HG02840 (cell line): ENCODE measurements at regions not wholly inside any gene's neighbourhood (a gene's known extent, or its start where the extent isn't known, plus 50 kb on each side); places are given as distances from the start of the nearest gene placed in this dataset.

Experiments used
- ATAC-seq: cut with Tn5 transposase; IDR thresholded peaks from one replicate; pipeline ENCODE4 v1.9.1; 2021; ENCODE audit warnings: mild to moderate bottlenecking, moderate library complexity, moderate number of reproducible peaks; ENCODE audit not compliant: unreplicated experiment, low FRiP score

DNA sequence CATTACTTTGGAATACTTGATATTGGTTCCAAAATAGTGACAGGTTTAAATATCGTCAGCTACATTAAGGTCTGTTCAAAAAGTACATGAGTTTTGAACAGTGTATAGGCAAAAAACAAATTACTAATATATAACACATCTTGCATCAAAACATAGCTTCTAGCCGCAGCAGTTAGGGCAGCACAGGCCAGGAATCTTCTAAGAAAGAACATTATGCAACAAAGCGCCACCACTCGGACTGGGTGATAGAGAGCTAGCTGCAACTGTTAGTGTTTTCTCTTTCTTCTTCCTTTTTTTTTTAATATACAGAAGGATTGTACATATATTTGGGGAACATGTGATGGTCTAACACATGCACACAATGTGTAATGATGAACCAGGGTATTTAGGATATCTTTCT is 504.5 kb downstream of the NR2F1-AS1 start:
- ATAC-seq: no peak

DNA sequence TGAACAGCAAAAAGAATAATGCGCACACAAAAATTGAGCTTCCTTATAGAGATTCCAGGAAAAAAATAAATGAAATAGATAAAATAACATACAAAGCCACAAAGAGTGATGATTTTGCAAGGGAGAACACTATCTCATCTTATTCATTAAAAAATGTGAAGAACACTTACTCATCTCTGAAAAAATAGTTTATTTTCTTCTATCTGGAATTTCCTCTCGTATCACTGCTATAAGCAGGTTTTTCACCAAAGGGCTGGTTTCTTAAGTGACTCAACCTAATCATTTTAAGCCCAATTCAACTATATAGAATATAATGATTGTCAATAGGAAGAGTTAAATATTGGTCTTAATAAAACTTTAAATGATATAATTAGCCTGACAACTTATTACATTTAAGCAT is 504.9 kb downstream of the NR2F1-AS1 start:
- ATAC-seq: no peak

DNA sequence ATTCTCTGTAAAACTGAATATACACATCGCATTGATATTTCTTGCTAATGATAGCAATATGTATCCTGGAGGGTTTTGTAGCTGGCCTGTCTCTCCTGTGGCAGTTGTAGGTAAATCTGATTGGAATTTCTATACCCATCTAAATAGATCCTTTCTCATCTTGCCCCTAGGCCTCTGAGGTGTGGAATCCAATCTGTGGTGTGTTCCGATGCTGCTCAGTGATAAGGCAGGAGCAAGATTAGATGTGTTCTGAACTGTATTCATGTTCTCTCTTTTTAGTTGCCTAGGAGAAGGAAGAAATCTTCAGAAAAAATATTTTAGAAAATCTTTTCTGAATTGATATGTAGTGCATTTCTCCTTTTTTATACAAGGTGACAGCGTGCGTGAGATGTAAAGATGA is 507.5 kb downstream of the NR2F1-AS1 start:
- ATAC-seq: no peak

DNA sequence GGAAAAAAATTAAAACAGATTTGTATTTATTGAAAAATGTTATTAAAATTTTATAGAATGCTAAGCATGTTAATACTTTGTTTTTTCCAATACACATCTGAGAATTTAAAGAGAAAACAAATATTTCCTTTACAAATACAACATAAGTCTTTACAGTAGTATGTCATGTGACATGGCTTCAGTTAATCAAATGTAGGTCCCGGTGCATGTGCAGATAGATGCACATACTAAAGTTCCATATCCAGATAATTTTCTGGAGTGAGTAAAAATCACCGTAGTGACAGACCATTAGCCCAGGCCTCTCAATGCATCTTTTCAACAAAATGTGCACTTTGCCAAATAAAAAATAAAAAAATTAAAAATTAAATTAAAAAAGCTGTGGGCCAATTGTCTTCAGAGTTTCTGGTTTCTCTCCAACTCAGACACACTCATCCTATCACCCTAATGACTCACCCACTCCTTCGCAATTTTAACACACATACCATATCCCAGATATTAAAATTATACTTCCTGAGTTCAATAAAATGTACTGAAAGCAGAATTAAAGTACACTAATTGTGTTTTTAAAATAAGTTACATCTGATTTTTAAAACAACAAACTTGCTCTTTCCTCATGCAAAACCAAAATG is 508.1 kb downstream of the NR2F1-AS1 start:
- no peak for ATAC-seq

DNA sequence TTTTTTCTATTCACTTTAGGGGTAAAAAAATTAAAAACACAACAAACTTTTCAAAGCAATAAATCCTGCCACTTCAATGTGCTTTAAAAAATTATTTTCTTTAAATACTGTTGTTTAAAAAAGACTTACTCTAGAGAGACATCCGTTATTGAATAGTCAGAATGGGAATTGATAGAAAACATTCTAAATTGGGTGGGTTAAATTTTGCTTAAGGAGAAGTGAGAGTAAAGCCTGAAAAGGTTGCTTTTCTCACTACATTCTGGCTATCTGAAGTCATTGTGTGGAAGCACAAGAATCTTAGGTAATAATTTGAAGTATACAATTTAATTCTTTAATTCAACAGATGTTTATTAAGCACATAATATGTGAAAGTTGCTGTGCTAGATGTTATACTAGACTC is 509.3 kb downstream of the NR2F1-AS1 start:
- no peak for ATAC-seq

DNA sequence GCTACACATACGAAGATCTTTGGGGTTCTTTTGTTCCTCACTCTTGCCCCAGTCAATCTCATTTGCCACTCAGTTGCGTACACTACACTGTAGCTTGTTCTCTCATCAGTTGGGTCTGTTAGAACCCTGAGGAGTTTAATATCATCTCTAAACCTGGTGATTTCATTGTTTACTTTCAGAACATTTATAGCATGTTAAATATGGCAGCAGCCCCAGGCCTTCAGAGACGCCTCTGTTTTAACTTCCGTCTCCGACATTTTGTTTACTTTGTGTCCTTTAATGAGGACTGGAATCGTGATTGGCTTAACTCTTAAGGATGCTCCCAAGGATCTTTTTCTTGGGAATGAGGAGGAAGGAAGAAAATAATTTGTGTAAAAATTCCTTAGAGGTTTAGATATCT is 510.1 kb downstream of the NR2F1-AS1 start:
- ATAC-seq: no peak

DNA sequence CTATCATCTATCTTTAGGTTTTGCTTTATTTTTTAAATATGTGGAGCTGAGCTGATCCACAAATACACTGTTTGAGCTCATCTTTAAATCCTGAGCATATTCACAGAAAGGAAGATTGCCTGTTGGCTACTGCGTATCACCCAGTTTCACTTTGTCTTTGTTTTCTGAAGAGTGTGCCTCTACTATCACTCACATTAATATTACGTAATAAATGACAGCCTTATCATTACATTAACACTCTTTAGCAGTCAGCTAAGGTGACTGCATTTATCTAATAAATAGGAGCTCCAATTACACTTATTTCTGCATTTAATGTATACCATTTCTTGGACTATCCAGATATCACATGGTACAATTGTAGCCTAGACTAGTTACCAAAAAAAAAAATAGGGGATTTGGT is 511.7 kb downstream of the NR2F1-AS1 start:
- ATAC-seq: no peak

DNA sequence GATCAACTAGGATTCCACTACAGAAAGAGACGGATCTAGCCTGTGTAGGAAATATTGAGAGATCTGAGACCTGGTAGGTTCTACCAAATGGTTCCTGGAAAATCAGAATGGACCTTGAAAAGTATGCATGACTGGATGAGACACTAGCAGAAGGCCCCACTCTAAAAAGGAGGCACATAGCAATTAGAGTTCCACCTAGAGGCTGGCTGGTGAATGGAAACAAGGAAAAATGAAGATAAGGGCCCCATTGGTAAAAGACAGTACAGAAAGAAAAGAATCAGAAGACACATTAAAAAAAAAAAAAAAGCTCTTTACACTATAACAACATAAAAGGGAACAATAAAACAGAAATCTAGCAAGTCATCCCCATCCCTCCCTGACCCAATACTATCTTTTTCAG is 518.5 kb downstream of the NR2F1-AS1 start:
- ATAC-seq: no peak

DNA sequence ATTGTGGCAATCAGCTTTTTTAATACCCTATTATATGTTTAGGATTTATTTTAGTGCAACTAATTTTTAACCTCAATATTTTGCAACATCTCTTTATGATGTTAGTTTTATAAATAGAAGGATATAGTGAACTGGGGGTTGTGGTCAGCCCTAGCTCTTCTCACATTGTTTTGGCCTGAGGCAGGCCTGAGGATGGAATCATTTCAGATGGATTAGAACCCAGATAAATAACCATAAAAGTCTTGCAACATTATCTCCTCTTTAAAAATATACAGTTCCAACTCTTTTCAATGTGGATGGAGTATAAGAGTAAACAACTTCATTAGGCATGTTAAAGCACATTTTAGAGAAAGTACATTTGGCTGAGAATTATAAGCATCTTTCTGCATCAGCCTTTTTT is 522.7 kb downstream of the NR2F1-AS1 start:
- ATAC-seq: no peak

DNA sequence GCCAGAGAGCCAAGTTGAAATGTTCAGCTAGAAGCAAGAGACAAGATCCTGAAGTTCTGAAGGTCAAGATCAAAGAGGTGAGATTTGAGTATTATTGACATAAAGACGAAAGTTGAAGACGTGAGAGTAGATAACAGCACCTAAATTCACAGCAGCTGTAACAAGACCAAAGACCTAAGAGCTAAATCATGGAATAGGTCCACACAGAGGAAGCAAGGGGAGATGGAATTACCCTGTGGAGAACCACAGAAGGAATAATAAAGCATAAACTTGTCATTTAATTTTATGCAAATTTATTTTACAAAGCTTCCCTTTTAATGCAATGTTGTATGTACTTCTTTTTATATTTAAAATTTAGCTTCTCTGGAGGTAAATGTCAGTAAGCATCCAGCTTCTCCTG is 523.7 kb downstream of the NR2F1-AS1 start:
- no peak for ATAC-seq

DNA sequence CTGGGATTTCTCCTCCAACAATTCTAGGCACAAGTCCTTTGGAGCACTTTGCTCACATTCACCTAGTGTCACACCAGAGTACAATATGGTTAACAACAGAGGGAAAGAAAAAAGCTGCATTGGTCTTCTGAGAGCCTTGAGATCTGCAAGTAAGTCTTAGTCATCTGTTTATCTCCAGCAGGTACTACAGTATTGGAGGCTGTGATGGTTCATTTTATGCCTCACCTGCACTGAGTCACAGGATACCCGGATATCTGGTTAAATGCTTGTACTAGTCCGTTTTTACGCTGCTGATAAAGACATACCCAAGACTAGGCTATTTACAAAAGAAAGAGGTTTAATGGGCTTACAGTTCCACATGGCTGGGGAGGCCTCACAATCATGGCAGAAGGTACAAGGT is 525.0 kb downstream of the NR2F1-AS1 start:
- ATAC-seq: no peak

DNA sequence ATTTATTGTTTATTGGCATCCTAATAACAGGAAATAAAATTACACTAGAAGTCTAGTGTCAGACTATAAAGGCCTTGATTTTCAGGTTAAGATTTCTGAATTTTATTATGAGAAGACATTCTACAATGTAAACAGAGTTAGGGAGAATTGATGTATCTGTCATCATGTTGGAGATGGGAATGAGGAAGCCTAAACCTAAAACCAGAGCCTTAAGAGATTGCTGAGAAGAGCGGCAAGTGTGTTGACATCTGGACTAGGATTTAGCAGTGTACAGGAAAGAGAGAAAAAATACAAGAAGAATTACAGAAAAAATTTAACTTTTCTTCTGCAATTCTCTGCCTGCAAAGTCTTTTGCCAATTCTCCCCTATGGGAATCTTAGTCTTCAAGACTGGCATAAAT is 525.5 kb downstream of the NR2F1-AS1 start:
- ATAC-seq: no peak

DNA sequence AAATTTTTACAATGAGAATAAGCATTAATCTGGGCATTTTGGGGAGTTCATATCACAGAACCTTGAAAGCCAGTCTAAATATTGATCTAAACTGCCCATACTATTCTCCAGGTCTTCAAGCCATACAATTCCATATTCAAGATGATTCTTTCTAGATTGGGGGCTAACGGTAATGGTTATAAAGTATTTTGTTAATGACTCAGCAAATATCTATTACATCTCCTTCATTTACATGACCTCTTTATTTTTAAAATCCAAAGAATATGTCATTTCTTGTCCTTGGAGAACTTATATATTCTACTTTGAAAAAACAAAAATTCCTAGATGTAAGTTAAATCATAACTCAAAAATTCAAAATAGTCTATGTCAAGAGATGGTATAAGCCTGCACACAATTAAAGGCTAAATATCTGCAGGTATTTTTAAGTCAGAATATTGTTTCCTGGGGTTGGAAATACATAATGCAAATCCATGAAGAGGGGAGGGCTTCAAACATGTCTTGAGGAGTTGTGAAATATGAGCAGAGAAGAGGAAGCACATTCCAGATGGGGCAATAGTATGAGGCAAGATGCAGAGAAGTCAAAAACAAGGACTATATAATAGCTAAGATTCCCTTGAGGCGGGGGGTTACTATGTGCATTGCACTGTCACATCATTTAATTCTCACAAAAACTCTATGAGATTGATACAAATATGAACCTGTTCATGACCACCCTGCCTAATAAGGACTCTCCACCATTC is 526.4 kb downstream of the NR2F1-AS1 start:
- ATAC-seq: no peak

DNA sequence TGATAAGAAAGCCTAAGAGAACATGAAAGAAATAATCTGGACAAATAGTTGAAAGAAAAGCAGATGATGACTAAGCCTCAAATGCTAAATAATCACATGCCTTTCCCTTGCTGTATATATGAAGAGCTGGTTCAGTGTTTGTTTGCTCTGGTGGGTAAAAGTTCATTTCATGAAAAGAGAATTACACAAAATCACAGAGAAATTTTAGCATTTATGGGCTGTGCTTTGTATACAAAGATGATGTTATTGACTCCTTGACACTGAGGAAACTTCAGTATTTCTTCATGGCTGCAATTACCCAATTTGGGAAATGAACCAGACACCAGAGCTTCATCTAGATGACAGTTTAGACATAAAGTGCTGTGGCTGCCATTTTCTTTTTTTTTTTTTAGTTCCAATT is 527.2 kb downstream of the NR2F1-AS1 start:
- ATAC-seq: no peak

DNA sequence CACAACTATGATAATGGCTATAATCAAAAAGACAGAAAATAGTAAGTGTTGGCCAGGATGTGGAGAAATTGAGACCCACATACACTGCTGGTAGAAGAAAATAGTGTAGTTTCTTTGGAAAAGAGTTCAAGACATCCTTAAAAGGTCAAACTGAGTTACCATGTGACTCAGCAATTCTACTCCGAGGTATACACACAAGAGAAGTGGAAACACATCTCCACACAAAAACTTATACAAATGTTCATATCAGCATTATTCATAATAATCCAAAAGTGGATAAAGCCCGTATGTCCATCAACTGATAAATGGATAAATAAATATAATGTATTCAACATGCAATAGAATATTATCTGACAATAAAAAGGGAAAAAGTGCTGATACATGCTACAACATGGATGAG is 532.2 kb downstream of the NR2F1-AS1 start:
- ATAC-seq: no peak

DNA sequence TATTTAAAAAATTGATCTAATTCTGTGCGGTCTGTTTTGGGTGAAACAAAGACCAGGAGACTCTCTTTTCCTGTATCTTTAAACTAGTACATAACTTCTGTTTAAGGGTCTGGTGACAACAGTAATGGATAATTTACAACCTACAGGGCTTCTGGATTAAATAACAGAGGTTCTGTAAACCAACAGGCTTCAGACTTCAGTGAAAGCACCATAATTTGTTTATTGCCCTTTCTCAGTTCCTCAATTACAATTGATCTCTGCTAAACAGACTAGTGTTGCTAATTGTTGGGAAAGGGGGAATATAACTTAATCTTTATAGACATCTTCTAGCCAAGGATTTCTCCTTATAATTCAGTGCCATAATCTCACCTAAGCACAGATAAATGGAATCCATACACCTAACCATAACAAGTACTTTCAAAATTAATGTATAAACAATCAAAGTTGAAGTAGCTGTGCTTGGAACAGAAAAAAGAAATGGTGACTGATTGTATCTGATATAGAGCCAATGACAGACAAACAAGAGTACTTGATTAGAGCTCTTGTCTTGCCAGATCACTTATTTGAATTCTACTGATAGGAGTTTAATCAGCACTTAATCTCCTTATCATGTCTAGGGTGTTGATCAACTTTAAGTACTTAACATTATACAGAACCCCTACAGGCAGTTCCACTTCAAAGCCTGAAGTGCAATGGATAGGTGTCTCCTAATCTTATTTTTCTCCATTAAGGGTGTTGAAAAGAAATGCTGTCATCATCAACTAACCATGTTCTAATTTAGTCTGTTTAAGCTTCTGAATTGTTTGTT is 536.0 kb downstream of the NR2F1-AS1 start:
- no peak for ATAC-seq

DNA sequence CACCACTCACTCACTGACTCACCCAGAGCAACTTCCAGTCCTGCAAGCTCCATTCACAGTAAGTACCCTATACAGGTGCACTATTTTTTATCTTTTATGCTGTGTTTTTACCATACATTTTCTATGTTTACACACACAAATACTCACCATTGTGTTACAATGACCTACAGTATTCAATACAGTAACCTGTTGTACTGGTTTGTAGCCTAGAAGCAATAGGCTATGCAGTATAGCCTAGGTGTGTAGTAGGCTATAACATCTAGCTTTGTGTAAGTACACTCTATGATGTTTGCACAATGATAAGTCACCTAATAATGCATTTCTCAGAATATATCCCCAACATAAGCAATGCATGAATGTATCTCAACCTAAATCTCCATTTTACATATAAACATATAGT is 541.1 kb downstream of the NR2F1-AS1 start:
- ATAC-seq: no peak

DNA sequence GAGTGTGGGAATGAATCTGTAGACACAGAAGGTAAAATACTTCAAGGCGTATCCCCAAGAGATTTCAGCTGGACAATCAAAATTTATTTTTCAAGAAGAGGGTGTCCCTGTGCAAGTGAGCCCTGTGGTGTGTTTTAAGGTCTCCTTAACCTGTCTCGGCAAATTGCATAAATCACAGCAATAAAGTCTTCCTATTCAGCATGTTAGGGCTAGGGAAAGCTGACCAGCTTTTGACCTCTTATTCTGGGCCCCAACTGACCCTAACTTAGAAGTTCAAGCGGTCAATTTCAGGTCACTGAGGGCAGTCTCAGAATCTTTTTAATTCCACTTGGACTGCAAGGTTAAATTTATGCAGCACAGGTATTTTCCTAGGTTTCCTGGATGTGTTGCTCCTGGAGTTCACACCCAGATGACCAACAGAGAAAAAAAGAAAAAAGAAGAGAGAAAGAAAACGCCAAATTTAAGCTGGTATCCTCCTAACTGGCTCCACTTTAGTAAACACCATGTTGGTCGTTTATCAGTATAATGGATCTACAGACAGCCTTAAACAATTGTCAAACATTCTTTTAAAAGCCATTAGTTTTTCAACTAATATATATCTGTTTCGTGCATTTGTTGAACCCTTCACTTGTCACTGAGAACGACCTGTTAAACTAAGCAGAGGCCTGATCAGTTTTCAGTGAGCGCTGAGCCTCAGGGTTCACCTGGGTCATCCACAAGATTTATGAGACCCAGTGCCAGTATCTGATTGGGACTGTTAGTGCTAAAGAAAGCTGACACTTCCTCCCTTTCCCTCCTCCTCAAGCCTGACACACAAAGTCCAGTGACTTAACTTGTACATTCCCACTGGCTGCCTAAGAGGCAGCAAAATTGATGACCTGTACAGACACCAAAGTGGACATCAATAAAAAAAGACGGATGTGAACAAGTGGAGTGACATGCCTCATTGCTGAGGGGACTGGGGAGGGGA is 546.1 kb downstream of the NR2F1-AS1 start:
- no peak for ATAC-seq

DNA sequence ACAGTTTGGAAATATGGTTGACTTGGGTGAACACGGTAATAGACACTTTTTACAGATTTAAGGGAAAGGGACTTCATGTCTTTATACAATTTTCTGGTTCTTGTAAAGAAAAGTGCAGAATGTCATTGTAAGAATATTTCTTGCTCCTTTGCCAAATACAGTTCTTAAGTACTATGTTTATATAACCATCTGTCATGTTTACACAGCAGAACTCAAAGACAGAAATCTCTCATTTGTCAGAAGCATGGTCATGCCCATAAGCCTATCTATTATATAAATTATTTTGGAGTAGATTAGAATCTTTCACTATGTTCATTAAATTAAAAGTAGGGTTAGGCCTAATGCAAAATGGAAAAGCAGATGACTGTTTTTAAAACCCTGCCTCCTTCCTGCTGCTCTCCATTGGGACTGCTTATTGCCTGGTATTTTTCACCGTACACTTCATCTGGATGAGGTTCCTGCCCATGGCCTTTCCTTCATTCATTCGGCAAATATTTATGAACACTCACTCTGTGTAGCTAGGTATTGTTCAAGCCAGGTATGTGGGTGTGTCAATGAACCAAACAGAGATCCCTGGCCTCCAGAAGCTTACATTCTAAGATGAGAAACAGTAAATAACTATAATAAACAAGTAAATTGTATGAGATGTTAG is 558.1 kb downstream of the NR2F1-AS1 start:
- ATAC-seq: no peak

DNA sequence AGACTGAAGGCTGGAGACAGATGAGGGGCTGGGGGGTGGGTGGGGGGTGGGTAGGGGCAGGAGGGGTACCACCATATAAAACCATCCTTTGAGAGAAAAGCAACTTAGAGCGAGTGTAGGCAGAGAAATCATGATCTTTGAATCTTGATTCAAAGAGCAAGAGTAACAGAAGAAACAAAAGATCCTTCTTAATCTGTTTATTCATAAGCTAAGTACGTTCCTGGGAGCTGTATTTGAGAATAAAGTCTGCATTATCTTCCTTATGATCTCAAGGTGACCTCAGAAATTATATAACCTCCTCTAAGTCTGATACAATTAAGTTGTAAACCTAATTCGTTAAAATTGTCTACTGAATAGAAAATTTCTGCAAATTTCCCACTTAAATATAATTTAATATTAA is 558.8 kb downstream of the NR2F1-AS1 start:
- ATAC-seq: no peak
